GM12878 (cell line): ENCODE measurements at regions not wholly inside any gene's neighbourhood (a gene's known extent, or its start where the extent isn't known, plus 50 kb on each side); places are given as distances from the start of the nearest gene placed in this dataset.

Experiments used
- CREB1 ChIP-seq: IDR thresholded peaks from 2 replicates; pipeline ENCODE4 v1.6.1; 2012; ENCODE audit warnings: low read depth, mild to moderate bottlenecking, inconsistent platforms
- FOS ChIP-seq: IDR thresholded peaks from 3 replicates; pipeline ENCODE4 v1.6.1; 2011; ENCODE audit warnings: borderline replicate concordance; ENCODE audit not compliant: insufficient read length; ENCODE audit errors: extremely low read depth
- POLR2A ChIP-seq: IDR thresholded peaks from 2 replicates; pipeline ENCODE4 v1.6.1; 2011; ENCODE audit warnings: low read depth, mild to moderate bottlenecking, low read length
- TF ChIP-seq, protein P1 (sequence below): IDR thresholded peaks from 2 replicates; pipeline ENCODE4 v1.6.1; 2012; ENCODE audit warnings: mild to moderate bottlenecking, low read depth, low read length
- TF ChIP-seq, protein P2 (sequence below): fragments of 450-650 bp; IDR thresholded peaks from 2 replicates; pipeline ENCODE4 v1.6.1; 2018; ENCODE audit warnings: mild to moderate bottlenecking, low read depth, moderate library complexity; ENCODE audit not compliant: partially characterized antibody

DNA sequence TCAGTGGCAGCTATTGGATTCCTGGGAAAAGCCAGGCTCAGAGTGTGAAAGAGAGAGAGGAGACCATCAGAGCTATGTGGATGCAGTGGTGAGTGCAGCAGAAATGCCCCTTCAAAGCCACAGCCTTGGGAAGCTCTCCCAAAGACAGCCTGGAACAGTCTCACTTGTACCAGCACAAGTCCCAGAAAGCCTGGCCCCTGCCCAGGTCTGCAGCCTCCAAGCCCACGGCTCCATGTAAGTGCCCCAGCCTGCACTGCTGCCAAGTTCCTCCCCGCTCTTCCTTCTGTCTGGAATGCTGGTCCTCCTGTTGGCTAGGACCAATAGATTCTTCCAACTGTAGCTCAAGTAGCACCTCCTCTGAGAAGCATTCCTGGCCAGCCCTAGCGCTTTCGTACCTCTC is 539.7 kb downstream of the MIAT start:
- TF ChIP-seq FOS (no peak), POLR2A (no peak), CREB1 (no peak)
- TF ChIP-seq, protein P1, sequence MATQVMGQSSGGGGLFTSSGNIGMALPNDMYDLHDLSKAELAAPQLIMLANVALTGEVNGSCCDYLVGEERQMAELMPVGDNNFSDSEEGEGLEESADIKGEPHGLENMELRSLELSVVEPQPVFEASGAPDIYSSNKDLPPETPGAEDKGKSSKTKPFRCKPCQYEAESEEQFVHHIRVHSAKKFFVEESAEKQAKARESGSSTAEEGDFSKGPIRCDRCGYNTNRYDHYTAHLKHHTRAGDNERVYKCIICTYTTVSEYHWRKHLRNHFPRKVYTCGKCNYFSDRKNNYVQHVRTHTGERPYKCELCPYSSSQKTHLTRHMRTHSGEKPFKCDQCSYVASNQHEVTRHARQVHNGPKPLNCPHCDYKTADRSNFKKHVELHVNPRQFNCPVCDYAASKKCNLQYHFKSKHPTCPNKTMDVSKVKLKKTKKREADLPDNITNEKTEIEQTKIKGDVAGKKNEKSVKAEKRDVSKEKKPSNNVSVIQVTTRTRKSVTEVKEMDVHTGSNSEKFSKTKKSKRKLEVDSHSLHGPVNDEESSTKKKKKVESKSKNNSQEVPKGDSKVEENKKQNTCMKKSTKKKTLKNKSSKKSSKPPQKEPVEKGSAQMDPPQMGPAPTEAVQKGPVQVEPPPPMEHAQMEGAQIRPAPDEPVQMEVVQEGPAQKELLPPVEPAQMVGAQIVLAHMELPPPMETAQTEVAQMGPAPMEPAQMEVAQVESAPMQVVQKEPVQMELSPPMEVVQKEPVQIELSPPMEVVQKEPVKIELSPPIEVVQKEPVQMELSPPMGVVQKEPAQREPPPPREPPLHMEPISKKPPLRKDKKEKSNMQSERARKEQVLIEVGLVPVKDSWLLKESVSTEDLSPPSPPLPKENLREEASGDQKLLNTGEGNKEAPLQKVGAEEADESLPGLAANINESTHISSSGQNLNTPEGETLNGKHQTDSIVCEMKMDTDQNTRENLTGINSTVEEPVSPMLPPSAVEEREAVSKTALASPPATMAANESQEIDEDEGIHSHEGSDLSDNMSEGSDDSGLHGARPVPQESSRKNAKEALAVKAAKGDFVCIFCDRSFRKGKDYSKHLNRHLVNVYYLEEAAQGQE = no peak
- TF ChIP-seq, protein P2, sequence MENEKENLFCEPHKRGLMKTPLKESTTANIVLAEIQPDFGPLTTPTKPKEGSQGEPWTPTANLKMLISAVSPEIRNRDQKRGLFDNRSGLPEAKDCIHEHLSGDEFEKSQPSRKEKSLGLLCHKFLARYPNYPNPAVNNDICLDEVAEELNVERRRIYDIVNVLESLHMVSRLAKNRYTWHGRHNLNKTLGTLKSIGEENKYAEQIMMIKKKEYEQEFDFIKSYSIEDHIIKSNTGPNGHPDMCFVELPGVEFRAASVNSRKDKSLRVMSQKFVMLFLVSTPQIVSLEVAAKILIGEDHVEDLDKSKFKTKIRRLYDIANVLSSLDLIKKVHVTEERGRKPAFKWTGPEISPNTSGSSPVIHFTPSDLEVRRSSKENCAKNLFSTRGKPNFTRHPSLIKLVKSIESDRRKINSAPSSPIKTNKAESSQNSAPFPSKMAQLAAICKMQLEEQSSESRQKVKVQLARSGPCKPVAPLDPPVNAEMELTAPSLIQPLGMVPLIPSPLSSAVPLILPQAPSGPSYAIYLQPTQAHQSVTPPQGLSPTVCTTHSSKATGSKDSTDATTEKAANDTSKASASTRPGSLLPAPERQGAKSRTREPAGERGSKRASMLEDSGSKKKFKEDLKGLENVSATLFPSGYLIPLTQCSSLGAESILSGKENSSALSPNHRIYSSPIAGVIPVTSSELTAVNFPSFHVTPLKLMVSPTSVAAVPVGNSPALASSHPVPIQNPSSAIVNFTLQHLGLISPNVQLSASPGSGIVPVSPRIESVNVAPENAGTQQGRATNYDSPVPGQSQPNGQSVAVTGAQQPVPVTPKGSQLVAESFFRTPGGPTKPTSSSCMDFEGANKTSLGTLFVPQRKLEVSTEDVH = no peak
